ENCODE measurements at regions not wholly inside any gene's neighbourhood (a gene's known extent, or its start where the extent isn't known, plus 50 kb on each side); places are given as distances from the start of the nearest gene placed in this dataset.

GRCh38 chr3:181901626-181902025 lies 189.9 kb downstream of the SOX2 start:
- H3K9me2 ChIP-seq (replicated peaks; ENCODE audit: control insufficient read depth, low read length) = no peaks in the 10 kb centered on the region

GRCh38 chr3:181906338-181906737 lies 194.6 kb downstream of the SOX2 start:
- Histone ChIP-seq H3K9me3 (ENCODE audit: control insufficient read depth, insufficient read depth, low read length) (no peaks in the 10 kb centered on the region), H3F3A (ENCODE audit: control insufficient read depth, insufficient read depth) (no peaks in the 10 kb centered on the region), H3K4me2 (ENCODE audit: low read length) (no peak overlapping the region), H4K20me1 (ENCODE audit: control insufficient read depth, insufficient read depth, low read depth, low read length) (no peaks in the 10 kb centered on the region), H3K27ac (ENCODE audit: low read depth, low read length) (no peak overlapping the region), H3K79me2 (ENCODE audit: control insufficient read depth, low read length) (no peaks in the 10 kb centered on the region), H3K36me3 (ENCODE audit: control insufficient read depth, low read length) (no peaks in the 10 kb centered on the region), H3K9me2 (replicated peaks; ENCODE audit: control insufficient read depth, low read length) (no peaks in the 10 kb centered on the region), H3K4me3 (ENCODE audit: low read length) (no peak overlapping the region), H3K4me1 (ENCODE audit: control insufficient read depth, low read length) (0 out of 2 replicates have a peak, but pooled peaks cover 2% of the 10 kb centered on the region), H3K27me3 (ENCODE audit: control insufficient read depth, low read length) (peaks cover 19% of the 10 kb centered on the region)
- no peak for TF ChIP-seq CTCF (IDR thresholded peaks at IDR 0.05; ENCODE audit: low read depth, low read length, poor library complexity, severe bottlenecking)
- TF ChIP-seq EZH2phosphoT487 (IDR thresholded peaks at IDR 0.05; ENCODE audit: borderline replicate concordance, low read length) = no peak

More at GRCh38 chr3:181901626-181902025, 189.9 kb downstream of the SOX2 start:
- Histone ChIP-seq H3K4me3 (ENCODE audit: low read length) (no peak overlapping the region), H3K4me1 (ENCODE audit: control insufficient read depth, low read length) (no peaks in the 10 kb centered on the region), H3K9me3 (ENCODE audit: control insufficient read depth, insufficient read depth, low read length) (no peaks in the 10 kb centered on the region), H3K27me3 (ENCODE audit: control insufficient read depth, low read length) (peaks cover 12% of the 10 kb centered on the region), H3F3A (ENCODE audit: control insufficient read depth, insufficient read depth) (no peaks in the 10 kb centered on the region), H3K27ac (ENCODE audit: low read depth, low read length) (no peak overlapping the region), H3K36me3 (ENCODE audit: control insufficient read depth, low read length) (no peaks in the 10 kb centered on the region), H3K4me2 (ENCODE audit: low read length) (no peak overlapping the region), H4K20me1 (ENCODE audit: control insufficient read depth, insufficient read depth, low read depth, low read length) (no peaks in the 10 kb centered on the region), H3K79me2 (ENCODE audit: control insufficient read depth, low read length) (no peaks in the 10 kb centered on the region)
- TF ChIP-seq CTCF (IDR thresholded peaks at IDR 0.05; ENCODE audit: low read depth, low read length, poor library complexity, severe bottlenecking) = no peak
- TF ChIP-seq EZH2phosphoT487 (IDR thresholded peaks at IDR 0.05; ENCODE audit: borderline replicate concordance, low read length) = no peak

- H4K20me1 ChIP-seq (ENCODE audit: control insufficient read depth, insufficient read depth, low read depth, low read length) = no peaks in the 10 kb centered on the region
- 0 out of 2 replicates have a peak, but pooled peaks cover 2% of the 10 kb centered on the region for H3K4me1 ChIP-seq (ENCODE audit: control insufficient read depth, low read length)
- H3K9me3 ChIP-seq (ENCODE audit: control insufficient read depth, insufficient read depth, low read length) = no peaks in the 10 kb centered on the region
- no peak overlapping the region for H3K27ac ChIP-seq (ENCODE audit: low read depth, low read length)
- H3K79me2 ChIP-seq (ENCODE audit: control insufficient read depth, low read length) = no peaks in the 10 kb centered on the region
- no peak overlapping the region for H3K4me3 ChIP-seq (ENCODE audit: low read length)
- H3F3A ChIP-seq (ENCODE audit: control insufficient read depth, insufficient read depth) = no peaks in the 10 kb centered on the region
- TF ChIP-seq CTCF (IDR thresholded peaks at IDR 0.05; ENCODE audit: low read depth, low read length, poor library complexity, severe bottlenecking) (no peak), EZH2phosphoT487 (IDR thresholded peaks at IDR 0.05; ENCODE audit: borderline replicate concordance, low read length) (no peak)
- H3K36me3 ChIP-seq (ENCODE audit: control insufficient read depth, low read length) = no peaks in the 10 kb centered on the region
- no peaks in the 10 kb centered on the region for H3K9me2 ChIP-seq (replicated peaks; ENCODE audit: control insufficient read depth, low read length)
- peaks cover 27% of the 10 kb centered on the region for H3K27me3 ChIP-seq (ENCODE audit: control insufficient read depth, low read length)
- H3K4me2 ChIP-seq (ENCODE audit: low read length) = no peak overlapping the region
These were observed 197.5 kb downstream of the SOX2 start for GRCh38 chr3:181909241-181909640.
